ENCODE measurements at regions not wholly inside any gene's neighbourhood (a gene's known extent, or its start where the extent isn't known, plus 50 kb on each side); places are given as distances from the start of the nearest gene placed in this dataset.

DNA sequence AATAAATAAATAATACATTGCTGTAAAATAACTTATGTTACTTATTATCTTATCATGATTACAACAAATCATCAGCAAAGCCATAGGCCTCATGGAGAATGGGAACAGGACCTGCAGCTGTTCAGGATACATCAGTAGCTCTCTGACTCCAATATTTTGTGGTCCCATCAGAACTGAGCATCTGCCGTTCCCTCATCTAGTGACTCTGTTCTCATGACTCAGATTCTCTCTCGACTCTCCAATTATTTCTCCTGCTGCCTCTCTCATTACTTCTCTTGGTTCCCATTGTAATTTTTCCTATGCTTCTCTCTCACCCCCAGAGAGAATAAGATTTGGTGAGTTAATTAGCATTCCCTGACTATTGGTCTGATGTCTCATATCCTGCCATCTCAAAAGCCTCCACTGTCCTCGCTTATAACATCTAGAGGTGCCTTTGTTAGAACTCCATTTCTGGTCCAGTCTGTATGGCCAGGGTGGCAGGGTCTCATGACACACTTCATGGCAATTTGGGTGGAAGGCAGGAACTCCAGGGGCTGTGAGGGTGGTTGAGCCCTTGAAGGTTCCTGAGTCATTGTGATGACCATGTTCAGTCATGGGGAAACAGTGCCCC is 78.0 kb upstream of the TANC1 start:
- TF ChIP-seq, protein P1, sequence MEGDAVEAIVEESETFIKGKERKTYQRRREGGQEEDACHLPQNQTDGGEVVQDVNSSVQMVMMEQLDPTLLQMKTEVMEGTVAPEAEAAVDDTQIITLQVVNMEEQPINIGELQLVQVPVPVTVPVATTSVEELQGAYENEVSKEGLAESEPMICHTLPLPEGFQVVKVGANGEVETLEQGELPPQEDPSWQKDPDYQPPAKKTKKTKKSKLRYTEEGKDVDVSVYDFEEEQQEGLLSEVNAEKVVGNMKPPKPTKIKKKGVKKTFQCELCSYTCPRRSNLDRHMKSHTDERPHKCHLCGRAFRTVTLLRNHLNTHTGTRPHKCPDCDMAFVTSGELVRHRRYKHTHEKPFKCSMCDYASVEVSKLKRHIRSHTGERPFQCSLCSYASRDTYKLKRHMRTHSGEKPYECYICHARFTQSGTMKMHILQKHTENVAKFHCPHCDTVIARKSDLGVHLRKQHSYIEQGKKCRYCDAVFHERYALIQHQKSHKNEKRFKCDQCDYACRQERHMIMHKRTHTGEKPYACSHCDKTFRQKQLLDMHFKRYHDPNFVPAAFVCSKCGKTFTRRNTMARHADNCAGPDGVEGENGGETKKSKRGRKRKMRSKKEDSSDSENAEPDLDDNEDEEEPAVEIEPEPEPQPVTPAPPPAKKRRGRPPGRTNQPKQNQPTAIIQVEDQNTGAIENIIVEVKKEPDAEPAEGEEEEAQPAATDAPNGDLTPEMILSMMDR (conservative IDR thresholded peaks at IDR 0.05 in 1 of 2, IDR thresholded peaks at IDR 0.05 in 1 of 2; ENCODE audit: low read depth in 1 of 2, low read length in 2 of 2), result no peak
- no peak for TF ChIP-seq EZH2 (IDR thresholded peaks at IDR 0.05; ENCODE audit: low read length, missing control alignments)
